ENCODE measurements at regions not wholly inside any gene's neighbourhood (a gene's known extent, or its start where the extent isn't known, plus 50 kb on each side); places are given as distances from the start of the nearest gene placed in this dataset.

DNA sequence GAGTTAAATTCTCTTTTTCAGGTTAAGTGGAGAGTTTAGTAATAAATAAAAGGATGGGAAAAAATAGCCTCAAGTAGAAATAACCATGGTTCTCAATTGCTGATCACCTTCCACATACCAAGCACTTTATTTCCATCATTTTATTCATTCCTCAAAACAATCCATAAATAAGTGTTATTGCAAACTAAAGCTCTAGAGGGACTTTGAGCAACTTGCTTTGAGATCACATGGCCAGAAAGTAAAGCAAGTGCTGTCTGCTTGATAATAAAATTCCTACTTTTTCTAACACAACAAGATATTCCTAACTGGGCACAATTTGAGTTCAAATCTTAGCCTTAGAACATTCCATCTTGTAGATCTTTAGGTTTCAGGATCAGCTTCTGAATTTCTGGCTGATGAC lies 97.1 kb upstream of the C1orf87 start:
- no peak overlapping the region for H2AFZ ChIP-seq
- TF ChIP-seq, protein P1, sequence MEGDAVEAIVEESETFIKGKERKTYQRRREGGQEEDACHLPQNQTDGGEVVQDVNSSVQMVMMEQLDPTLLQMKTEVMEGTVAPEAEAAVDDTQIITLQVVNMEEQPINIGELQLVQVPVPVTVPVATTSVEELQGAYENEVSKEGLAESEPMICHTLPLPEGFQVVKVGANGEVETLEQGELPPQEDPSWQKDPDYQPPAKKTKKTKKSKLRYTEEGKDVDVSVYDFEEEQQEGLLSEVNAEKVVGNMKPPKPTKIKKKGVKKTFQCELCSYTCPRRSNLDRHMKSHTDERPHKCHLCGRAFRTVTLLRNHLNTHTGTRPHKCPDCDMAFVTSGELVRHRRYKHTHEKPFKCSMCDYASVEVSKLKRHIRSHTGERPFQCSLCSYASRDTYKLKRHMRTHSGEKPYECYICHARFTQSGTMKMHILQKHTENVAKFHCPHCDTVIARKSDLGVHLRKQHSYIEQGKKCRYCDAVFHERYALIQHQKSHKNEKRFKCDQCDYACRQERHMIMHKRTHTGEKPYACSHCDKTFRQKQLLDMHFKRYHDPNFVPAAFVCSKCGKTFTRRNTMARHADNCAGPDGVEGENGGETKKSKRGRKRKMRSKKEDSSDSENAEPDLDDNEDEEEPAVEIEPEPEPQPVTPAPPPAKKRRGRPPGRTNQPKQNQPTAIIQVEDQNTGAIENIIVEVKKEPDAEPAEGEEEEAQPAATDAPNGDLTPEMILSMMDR (IDR thresholded peaks at IDR 0.05): no peak
- H3K4me2 ChIP-seq (ENCODE audit: low read length): no peak overlapping the region
- H3K36me3 ChIP-seq (ENCODE audit: control insufficient read depth, insufficient read depth, low read length): no peaks in the 10 kb centered on the region
- no peaks in the 10 kb centered on the region for H3K9me3 ChIP-seq (ENCODE audit: control insufficient read depth, low read length)
- H3K27ac ChIP-seq: no peak overlapping the region
- H3K9ac ChIP-seq: no peak overlapping the region
- no peaks in the 10 kb centered on the region for H3K79me2 ChIP-seq
- no peak overlapping the region for H3K4me3 ChIP-seq (ENCODE audit: low read depth, low read length)
- no peaks in the 10 kb centered on the region for H3K4me1 ChIP-seq
- no peaks in the 10 kb centered on the region for H3K27me3 ChIP-seq (ENCODE audit: control insufficient read depth, insufficient read depth, low read length)

DNA sequence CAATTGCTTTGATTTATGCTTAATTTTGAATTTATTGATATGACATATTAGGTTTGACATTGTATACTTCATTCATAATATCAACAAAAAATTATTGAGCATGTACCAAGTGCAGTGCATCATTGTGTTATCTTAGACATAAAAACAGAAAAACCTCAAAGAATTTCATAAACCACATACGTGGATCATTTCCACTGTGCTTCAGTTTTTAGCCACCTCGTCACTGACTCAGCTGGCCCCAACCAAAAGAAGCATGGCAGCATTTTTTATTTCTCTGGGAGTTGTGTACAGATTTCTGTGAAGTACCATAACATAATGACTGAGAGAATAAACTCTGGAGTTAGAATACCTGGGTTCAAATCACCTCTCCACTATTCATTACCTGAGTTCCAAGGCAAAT lies 95.6 kb upstream of the C1orf87 start:
- Histone ChIP-seq H3K36me3 (ENCODE audit: control insufficient read depth, insufficient read depth, low read length) (no peaks in the 10 kb centered on the region), H3K9ac (no peak overlapping the region), H3K79me2 (no peaks in the 10 kb centered on the region), H3K27me3 (ENCODE audit: control insufficient read depth, insufficient read depth, low read length) (no peaks in the 10 kb centered on the region), H2AFZ (no peak overlapping the region), H3K4me2 (ENCODE audit: low read length) (no peak overlapping the region), H3K9me3 (ENCODE audit: control insufficient read depth, low read length) (no peaks in the 10 kb centered on the region), H3K27ac (no peak overlapping the region), H3K4me1 (no peaks in the 10 kb centered on the region), H3K4me3 (ENCODE audit: low read depth, low read length) (no peak overlapping the region)
- TF ChIP-seq, protein P1 (IDR thresholded peaks at IDR 0.05): no peak

DNA sequence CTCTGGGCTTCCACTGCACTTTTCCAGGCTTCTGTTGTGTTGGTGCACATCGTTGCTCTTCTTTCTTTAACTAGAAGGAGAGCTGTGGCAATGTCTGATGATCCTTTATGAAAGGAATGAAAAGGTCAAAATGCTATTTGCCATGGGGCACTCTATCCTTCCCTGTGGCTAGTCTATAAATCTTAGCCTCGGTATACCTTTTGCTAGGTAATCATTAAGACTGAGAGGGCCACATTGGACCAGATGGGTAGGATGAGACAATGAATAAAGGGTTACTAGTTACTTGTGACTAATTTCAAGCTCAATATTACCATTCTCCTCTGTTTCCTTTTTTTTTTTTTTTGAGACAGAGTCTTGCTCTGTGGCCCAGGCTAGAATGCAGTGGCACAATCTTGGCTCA lies 89.4 kb upstream of the C1orf87 start:
- no peak overlapping the region for H3K4me3 ChIP-seq (ENCODE audit: low read depth, low read length)
- H3K9me3 ChIP-seq (ENCODE audit: control insufficient read depth, low read length): no peaks in the 10 kb centered on the region
- H2AFZ ChIP-seq: no peak overlapping the region
- no peak overlapping the region for H3K27ac ChIP-seq
- H3K9ac ChIP-seq: no peak overlapping the region
- no peak overlapping the region for H3K4me2 ChIP-seq (ENCODE audit: low read length)
- H3K79me2 ChIP-seq: no peaks in the 10 kb centered on the region
- no peaks in the 10 kb centered on the region for H3K36me3 ChIP-seq (ENCODE audit: control insufficient read depth, insufficient read depth, low read length)
- no peaks in the 10 kb centered on the region for H3K4me1 ChIP-seq
- no peaks in the 10 kb centered on the region for H3K27me3 ChIP-seq (ENCODE audit: control insufficient read depth, insufficient read depth, low read length)
- TF ChIP-seq, protein P1 (IDR thresholded peaks at IDR 0.05): no peak

DNA sequence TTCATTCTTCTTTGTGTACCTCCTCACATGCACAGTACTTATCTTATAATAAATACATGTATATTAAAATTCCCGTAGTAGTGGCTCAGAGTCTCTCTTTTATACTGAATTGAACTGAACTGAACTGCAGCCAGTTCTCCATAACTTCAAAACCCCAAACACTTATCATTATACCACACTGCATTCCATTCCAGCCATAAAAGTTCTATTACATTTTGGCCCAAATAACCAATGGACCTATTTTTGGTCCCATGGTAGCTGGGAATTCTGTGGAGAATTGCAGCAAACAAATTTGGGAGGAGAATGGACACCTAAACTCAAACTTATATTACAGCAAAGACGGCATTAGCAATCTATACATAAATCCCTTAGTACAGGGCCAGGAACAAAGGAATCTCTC lies 86.6 kb upstream of the C1orf87 start:
- Histone ChIP-seq H3K9ac (no peak overlapping the region), H3K27ac (no peak overlapping the region), H3K36me3 (ENCODE audit: control insufficient read depth, insufficient read depth, low read length) (no peaks in the 10 kb centered on the region), H3K4me2 (ENCODE audit: low read length) (no peak overlapping the region), H2AFZ (no peak overlapping the region), H3K4me1 (no peaks in the 10 kb centered on the region), H3K9me3 (ENCODE audit: control insufficient read depth, low read length) (no peaks in the 10 kb centered on the region), H3K27me3 (ENCODE audit: control insufficient read depth, insufficient read depth, low read length) (no peaks in the 10 kb centered on the region), H3K79me2 (no peaks in the 10 kb centered on the region), H3K4me3 (ENCODE audit: low read depth, low read length) (no peak overlapping the region)
- TF ChIP-seq, protein P1 (IDR thresholded peaks at IDR 0.05): no peak

DNA sequence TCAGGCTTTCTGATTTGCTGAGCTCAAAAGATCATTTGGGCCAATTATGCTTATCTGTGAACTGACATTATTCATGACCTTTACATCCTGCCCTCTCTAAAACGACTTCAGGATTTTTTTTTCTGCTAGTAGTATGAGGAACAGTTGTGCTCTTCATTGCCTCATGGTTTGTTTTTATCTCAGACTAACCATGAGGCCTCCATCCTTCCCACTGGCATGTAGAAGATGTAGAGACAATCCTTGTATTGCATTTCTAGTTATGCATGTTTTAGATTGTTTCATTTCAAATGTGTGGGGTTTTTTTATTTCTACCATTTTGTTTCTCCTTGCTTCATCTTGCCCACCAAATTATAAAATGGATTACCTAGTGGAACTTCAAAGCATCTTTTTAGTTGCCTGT lies 82.8 kb upstream of the C1orf87 start:
- H3K9ac ChIP-seq: no peak overlapping the region
- no peaks in the 10 kb centered on the region for H3K4me1 ChIP-seq
- no peaks in the 10 kb centered on the region for H3K79me2 ChIP-seq
- TF ChIP-seq, protein P1 (IDR thresholded peaks at IDR 0.05): no peak
- no peak overlapping the region for H3K4me3 ChIP-seq (ENCODE audit: low read depth, low read length)
- H3K36me3 ChIP-seq (ENCODE audit: control insufficient read depth, insufficient read depth, low read length): no peaks in the 10 kb centered on the region
- no peak overlapping the region for H3K27ac ChIP-seq
- no peaks in the 10 kb centered on the region for H3K27me3 ChIP-seq (ENCODE audit: control insufficient read depth, insufficient read depth, low read length)
- H3K4me2 ChIP-seq (ENCODE audit: low read length): no peak overlapping the region
- H2AFZ ChIP-seq: no peak overlapping the region
- no peaks in the 10 kb centered on the region for H3K9me3 ChIP-seq (ENCODE audit: control insufficient read depth, low read length)
